ENCODE measurements at regions not wholly inside any gene's neighbourhood (a gene's known extent, or its start where the extent isn't known, plus 50 kb on each side); places are given as distances from the start of the nearest gene placed in this dataset.

GRCh38 chr20:40245829-40246228 lies 443.2 kb downstream of the MAFB start:
- DNase-seq (ENCODE audit: low spot score) = no peak
- H3K4me3 Mint-ChIP-seq = no peak overlapping the region
- H3K27me3 Mint-ChIP-seq (ENCODE audit: low read depth) = no peaks in the 10 kb centered on the region
- no peak overlapping the region for H3K27ac Mint-ChIP-seq
- H3K4me1 Mint-ChIP-seq (ENCODE audit: low read depth) = no peaks in the 10 kb centered on the region
- H3K36me3 Mint-ChIP-seq (ENCODE audit: low read depth) = no peaks in the 10 kb centered on the region
- H3K9me3 Mint-ChIP-seq = no peaks in the 10 kb centered on the region

- H3K4me1 Mint-ChIP-seq (ENCODE audit: low read depth) = no peaks in the 10 kb centered on the region
- H3K27ac Mint-ChIP-seq = no peak overlapping the region
- DNase-seq (ENCODE audit: low spot score) = no peak
- no peaks in the 10 kb centered on the region for H3K9me3 Mint-ChIP-seq
- no peak overlapping the region for H3K4me3 Mint-ChIP-seq
- no peaks in the 10 kb centered on the region for H3K36me3 Mint-ChIP-seq (ENCODE audit: low read depth)
- no peaks in the 10 kb centered on the region for H3K27me3 Mint-ChIP-seq (ENCODE audit: low read depth)
Observed at GRCh38 chr20:40244286-40244685, 444.8 kb downstream of the MAFB start.

GRCh38 chr20:40241596-40242343 lies 447.3 kb downstream of the MAFB start:
- H3K4me3 Mint-ChIP-seq = no peak overlapping the region
- no peaks in the 10 kb centered on the region for H3K27me3 Mint-ChIP-seq (ENCODE audit: low read depth)
- H3K4me1 Mint-ChIP-seq (ENCODE audit: low read depth) = no peaks in the 10 kb centered on the region
- DNase-seq (ENCODE audit: low spot score) = no peak
- H3K9me3 Mint-ChIP-seq = no peaks in the 10 kb centered on the region
- no peak overlapping the region for H3K27ac Mint-ChIP-seq
- H3K36me3 Mint-ChIP-seq (ENCODE audit: low read depth) = no peaks in the 10 kb centered on the region

- no peaks in the 10 kb centered on the region for H3K36me3 Mint-ChIP-seq (ENCODE audit: low read depth)
- no peak overlapping the region for H3K27ac Mint-ChIP-seq
- DNase-seq (ENCODE audit: low spot score) = no peak
- no peaks in the 10 kb centered on the region for H3K27me3 Mint-ChIP-seq (ENCODE audit: low read depth)
- no peak overlapping the region for H3K4me3 Mint-ChIP-seq
- H3K9me3 Mint-ChIP-seq = no peaks in the 10 kb centered on the region
- no peaks in the 10 kb centered on the region for H3K4me1 Mint-ChIP-seq (ENCODE audit: low read depth)
Observed at GRCh38 chr20:40238511-40238910, 450.5 kb downstream of the MAFB start.

GRCh38 chr20:40234593-40234992 lies 454.4 kb downstream of the MAFB start:
- DNase-seq (ENCODE audit: low spot score) = no peak
- Mint-ChIP-seq H3K36me3 (ENCODE audit: low read depth) (no peaks in the 10 kb centered on the region), H3K9me3 (no peaks in the 10 kb centered on the region), H3K27me3 (ENCODE audit: low read depth) (no peaks in the 10 kb centered on the region), H3K27ac (no peak overlapping the region), H3K4me1 (ENCODE audit: low read depth) (no peaks in the 10 kb centered on the region), H3K4me3 (no peak overlapping the region)

GRCh38 chr20:40233406-40233805 lies 455.6 kb downstream of the MAFB start:
- Mint-ChIP-seq H3K4me1 (ENCODE audit: low read depth) (no peaks in the 10 kb centered on the region), H3K27ac (no peak overlapping the region), H3K4me3 (no peak overlapping the region), H3K27me3 (ENCODE audit: low read depth) (no peaks in the 10 kb centered on the region), H3K36me3 (ENCODE audit: low read depth) (no peaks in the 10 kb centered on the region), H3K9me3 (no peaks in the 10 kb centered on the region)
- DNase-seq (ENCODE audit: low spot score) = no peak

GRCh38 chr20:40232756-40233155 lies 456.3 kb downstream of the MAFB start:
- H3K4me1 Mint-ChIP-seq (ENCODE audit: low read depth) = no peaks in the 10 kb centered on the region
- H3K27me3 Mint-ChIP-seq (ENCODE audit: low read depth) = no peaks in the 10 kb centered on the region
- no peak overlapping the region for H3K27ac Mint-ChIP-seq
- H3K4me3 Mint-ChIP-seq = no peak overlapping the region
- DNase-seq (ENCODE audit: low spot score) = no peak
- H3K36me3 Mint-ChIP-seq (ENCODE audit: low read depth) = no peaks in the 10 kb centered on the region
- H3K9me3 Mint-ChIP-seq = no peaks in the 10 kb centered on the region

- no peaks in the 10 kb centered on the region for H3K27me3 Mint-ChIP-seq (ENCODE audit: low read depth)
- no peak overlapping the region for H3K27ac Mint-ChIP-seq
- H3K36me3 Mint-ChIP-seq (ENCODE audit: low read depth) = no peaks in the 10 kb centered on the region
- no peaks in the 10 kb centered on the region for H3K9me3 Mint-ChIP-seq
- no peaks in the 10 kb centered on the region for H3K4me1 Mint-ChIP-seq (ENCODE audit: low read depth)
- no peak overlapping the region for H3K4me3 Mint-ChIP-seq
- no peak for DNase-seq (ENCODE audit: low spot score)
Observed at GRCh38 chr20:40232273-40232672, 456.8 kb downstream of the MAFB start.

- H3K27ac Mint-ChIP-seq = no peak overlapping the region
- H3K9me3 Mint-ChIP-seq = no peaks in the 10 kb centered on the region
- no peak overlapping the region for H3K4me3 Mint-ChIP-seq
- no peaks in the 10 kb centered on the region for H3K4me1 Mint-ChIP-seq (ENCODE audit: low read depth)
- H3K36me3 Mint-ChIP-seq (ENCODE audit: low read depth) = no peaks in the 10 kb centered on the region
- no peaks in the 10 kb centered on the region for H3K27me3 Mint-ChIP-seq (ENCODE audit: low read depth)
- no peak for DNase-seq (ENCODE audit: low spot score)
Observed at GRCh38 chr20:40230486-40230885, 458.6 kb downstream of the MAFB start.

- Mint-ChIP-seq H3K36me3 (ENCODE audit: low read depth) (no peaks in the 10 kb centered on the region), H3K27ac (no peak overlapping the region)
- DNase-seq (ENCODE audit: low spot score) = no peak
Observed at GRCh38 chr20:40225596-40225995, 463.4 kb downstream of the MAFB start.

GRCh38 chr20:40223810-40224209 lies 465.2 kb downstream of the MAFB start:
- Mint-ChIP-seq H3K36me3 (ENCODE audit: low read depth) (no peaks in the 10 kb centered on the region), H3K9me3 (no peaks in the 10 kb centered on the region), H3K4me3 (no peak overlapping the region), H3K4me1 (ENCODE audit: low read depth) (no peaks in the 10 kb centered on the region), H3K27me3 (ENCODE audit: low read depth) (no peaks in the 10 kb centered on the region), H3K27ac (no peak overlapping the region)
- DNase-seq (ENCODE audit: low spot score) = no peak

More at GRCh38 chr20:40225596-40225995, 463.4 kb downstream of the MAFB start:
- Mint-ChIP-seq H3K27me3 (ENCODE audit: low read depth) (no peaks in the 10 kb centered on the region), H3K9me3 (no peaks in the 10 kb centered on the region), H3K4me1 (ENCODE audit: low read depth) (no peaks in the 10 kb centered on the region), H3K4me3 (no peak overlapping the region)

- no peak overlapping the region for H3K4me3 Mint-ChIP-seq
- no peak overlapping the region for H3K27ac Mint-ChIP-seq
- no peaks in the 10 kb centered on the region for H3K36me3 Mint-ChIP-seq (ENCODE audit: low read depth)
- no peak for DNase-seq (ENCODE audit: low spot score)
- no peaks in the 10 kb centered on the region for H3K4me1 Mint-ChIP-seq (ENCODE audit: low read depth)
- H3K27me3 Mint-ChIP-seq (ENCODE audit: low read depth) = no peaks in the 10 kb centered on the region
- no peaks in the 10 kb centered on the region for H3K9me3 Mint-ChIP-seq
Observed at GRCh38 chr20:40218971-40219370, 470.1 kb downstream of the MAFB start.

- Mint-ChIP-seq H3K36me3 (ENCODE audit: low read depth) (no peaks in the 10 kb centered on the region), H3K27me3 (ENCODE audit: low read depth) (no peaks in the 10 kb centered on the region), H3K9me3 (no peaks in the 10 kb centered on the region), H3K27ac (no peak overlapping the region), H3K4me1 (ENCODE audit: low read depth) (no peaks in the 10 kb centered on the region), H3K4me3 (no peak overlapping the region)
- DNase-seq (ENCODE audit: low spot score) = no peak
Observed at GRCh38 chr20:40218316-40218969, 470.6 kb downstream of the MAFB start.

- Mint-ChIP-seq H3K27ac (no peak overlapping the region), H3K4me3 (no peak overlapping the region), H3K4me1 (ENCODE audit: low read depth) (no peaks in the 10 kb centered on the region), H3K27me3 (ENCODE audit: low read depth) (no peaks in the 10 kb centered on the region), H3K9me3 (no peaks in the 10 kb centered on the region), H3K36me3 (ENCODE audit: low read depth) (no peaks in the 10 kb centered on the region)
- DNase-seq (ENCODE audit: low spot score) = no peak
Observed at GRCh38 chr20:40207655-40208054, 481.4 kb downstream of the MAFB start.

GRCh38 chr20:40205971-40206370 lies 483.1 kb downstream of the MAFB start:
- no peaks in the 10 kb centered on the region for H3K36me3 Mint-ChIP-seq (ENCODE audit: low read depth)
- no peak overlapping the region for H3K27ac Mint-ChIP-seq
- no peaks in the 10 kb centered on the region for H3K27me3 Mint-ChIP-seq (ENCODE audit: low read depth)
- no peaks in the 10 kb centered on the region for H3K9me3 Mint-ChIP-seq
- DNase-seq (ENCODE audit: low spot score) = no peak
- H3K4me3 Mint-ChIP-seq = no peak overlapping the region
- no peaks in the 10 kb centered on the region for H3K4me1 Mint-ChIP-seq (ENCODE audit: low read depth)

Measured in T-helper 2 cell treated with Interferon-gamma antibody and Interleukin-4, amounts not matched to agents 5 μg/mL and 100 μg/mL, for 36 hours (primary cell).